ENCODE measurements at regions not wholly inside any gene's neighbourhood (a gene's known extent, or its start where the extent isn't known, plus 50 kb on each side); places are given as distances from the start of the nearest gene placed in this dataset.

DNA sequence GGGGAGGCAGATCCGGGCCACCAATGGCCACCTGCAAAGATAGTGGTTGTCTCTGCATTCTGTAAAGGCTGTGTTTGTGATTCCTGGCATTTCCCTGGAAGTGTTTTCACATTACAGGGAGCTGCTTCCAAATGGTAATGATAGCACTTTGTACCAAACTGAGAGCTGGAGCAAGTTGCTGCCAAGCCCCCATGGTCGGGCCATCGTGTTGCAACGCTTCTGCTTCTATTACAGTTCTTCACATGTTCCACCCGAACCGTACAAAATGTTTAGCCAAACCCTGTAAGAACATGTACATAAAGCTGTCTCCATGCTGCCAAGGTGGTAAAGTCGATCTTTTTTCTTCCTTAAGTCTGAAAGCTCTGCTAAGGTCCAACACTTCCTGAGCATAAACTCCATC is 397.7 kb upstream of the NFE2L3 start:
- TF ChIP-seq CTCF (conservative IDR thresholded peaks at IDR 0.05; ENCODE audit: control insufficient read depth, insufficient read depth, low read depth, low read length): no peak
- DNase-seq (ENCODE audit: low read depth): no peak
- no peak overlapping the region for H3K4me3 ChIP-seq (ENCODE audit: control insufficient read depth, low read depth, low read length)

- no peak overlapping the region for H3K4me3 ChIP-seq (ENCODE audit: control insufficient read depth, low read depth, low read length)
Measured at GRCh38 chr7:25754751-25755150, 397.2 kb upstream of the NFE2L3 start.

DNA sequence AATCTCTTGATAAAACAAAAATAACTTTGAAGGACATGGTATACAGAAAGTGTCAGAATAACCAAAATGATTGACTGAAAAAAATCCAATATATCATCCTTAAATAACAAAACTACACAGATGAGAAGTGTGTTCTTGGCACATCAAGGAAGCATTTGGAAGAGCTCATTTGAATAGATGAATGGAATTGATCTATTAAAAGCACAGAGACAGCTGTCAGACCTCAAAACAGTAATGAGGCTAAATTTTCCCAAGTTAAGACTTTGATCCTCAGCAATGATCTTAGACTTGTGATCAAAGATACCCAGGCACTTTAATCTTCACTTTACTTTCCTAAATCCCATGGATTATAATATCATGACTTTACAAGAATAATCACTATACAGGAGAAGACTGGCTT is 395.4 kb upstream of the NFE2L3 start:
- DNase-seq (ENCODE audit: low read depth): no peak
- no peak overlapping the region for H3K4me3 ChIP-seq (ENCODE audit: control insufficient read depth, low read depth, low read length)
- TF ChIP-seq CTCF (conservative IDR thresholded peaks at IDR 0.05; ENCODE audit: control insufficient read depth, insufficient read depth, low read depth, low read length): no peak

More at GRCh38 chr7:25754751-25755150, 397.2 kb upstream of the NFE2L3 start:
- no peak for DNase-seq (ENCODE audit: low read depth)
- no peak for TF ChIP-seq CTCF (conservative IDR thresholded peaks at IDR 0.05; ENCODE audit: control insufficient read depth, insufficient read depth, low read depth, low read length)

DNA sequence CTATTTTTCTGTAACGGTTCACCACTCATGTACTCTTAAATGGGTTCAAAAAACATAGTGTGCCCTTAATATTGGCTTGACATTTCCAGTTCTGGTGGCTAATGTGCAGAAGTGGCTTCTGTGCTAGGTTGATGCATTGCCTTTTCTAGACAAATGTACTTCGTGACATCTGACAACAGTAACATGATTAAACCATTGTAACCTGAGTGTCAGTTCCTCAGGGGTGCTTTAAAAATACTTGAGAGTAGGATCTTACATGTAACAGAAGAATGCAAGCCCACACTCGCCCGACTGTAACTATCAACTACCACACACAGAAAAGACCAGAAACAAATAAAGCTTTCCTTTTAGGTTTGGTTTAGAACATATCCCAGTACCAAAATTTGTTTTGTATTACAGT is 393.4 kb upstream of the NFE2L3 start:
- DNase-seq (ENCODE audit: low read depth): no peak
- no peak overlapping the region for H3K4me3 ChIP-seq (ENCODE audit: control insufficient read depth, low read depth, low read length)
- TF ChIP-seq CTCF (conservative IDR thresholded peaks at IDR 0.05; ENCODE audit: control insufficient read depth, insufficient read depth, low read depth, low read length): no peak

- DNase-seq (ENCODE audit: low read depth): no peak
- no peak for TF ChIP-seq CTCF (conservative IDR thresholded peaks at IDR 0.05; ENCODE audit: control insufficient read depth, insufficient read depth, low read depth, low read length)
- no peak overlapping the region for H3K4me3 ChIP-seq (ENCODE audit: control insufficient read depth, low read depth, low read length)
Measured at GRCh38 chr7:25759286-25759685, 392.7 kb upstream of the NFE2L3 start.

GRCh38 chr7:25759748-25760147 is 392.2 kb upstream of the NFE2L3 start:
- DNase-seq (ENCODE audit: low read depth): no peak
- TF ChIP-seq CTCF (conservative IDR thresholded peaks at IDR 0.05; ENCODE audit: control insufficient read depth, insufficient read depth, low read depth, low read length): no peak
- H3K4me3 ChIP-seq (ENCODE audit: control insufficient read depth, low read depth, low read length): no peak overlapping the region
